Endothelial cell of umbilical vein (primary cell): ENCODE measurements at regions not wholly inside any gene's neighbourhood (a gene's known extent, or its start where the extent isn't known, plus 50 kb on each side); places are given as distances from the start of the nearest gene placed in this dataset.

Source experiments
- EZH2 ChIP-seq: IDR thresholded peaks from 2 replicates; pipeline ENCODE4 v1.6.1; 2012; ENCODE audit warnings: borderline replicate concordance, low read depth, mild to moderate bottlenecking, moderate library complexity, low read length, inconsistent platforms; ENCODE audit not compliant: severe bottlenecking
- POLR2A ChIP-seq: IDR thresholded peaks from 2 replicates; pipeline ENCODE4 v1.6.1; 2012; ENCODE audit warnings: low read depth, mild to moderate bottlenecking, control low read depth, low read length
- POLR2AphosphoS5 ChIP-seq: IDR thresholded peaks from 2 replicates; pipeline ENCODE4 v1.6.1; 2012; ENCODE audit warnings: low read depth, mild to moderate bottlenecking, control low read depth, low read length, moderate library complexity; ENCODE audit not compliant: insufficient read depth
- TF ChIP-seq, protein P1 (sequence below), 2 donors: IDR thresholded peaks; 1 replicate in 1 of 2; 2 replicates in 1 of 2; pipeline ENCODE4 v1.5.1; 2011; ENCODE audit warnings: low read length in 2 of 2, mild to moderate bottlenecking in 2 of 2, moderate library complexity in 2 of 2, control low read depth in 1 of 2, inconsistent platforms in 1 of 2, low read depth in 1 of 2; ENCODE audit not compliant: insufficient read depth in 1 of 2; ENCODE audit errors: extremely low read depth in 1 of 2

DNA sequence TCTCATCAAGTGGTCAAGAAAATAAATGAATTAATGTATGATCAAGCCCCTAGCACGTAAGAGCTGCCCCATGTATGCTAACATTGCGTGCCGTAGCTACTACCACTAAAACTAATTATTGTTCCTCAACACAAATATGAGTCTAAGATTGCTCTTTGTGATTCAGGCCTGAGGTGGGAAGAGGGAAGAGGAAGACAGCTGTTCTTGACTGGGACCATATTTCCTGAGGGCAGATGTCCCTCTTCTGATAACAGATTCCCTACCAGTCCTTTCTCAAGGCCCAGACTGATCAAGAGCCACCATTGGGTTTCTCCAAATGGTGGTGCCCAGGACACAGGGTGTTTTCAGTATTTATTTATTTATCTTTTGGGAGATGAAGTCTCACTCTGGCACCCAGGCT is 87.2 kb upstream of the CADM1 start:
- TF ChIP-seq, protein P1, sequence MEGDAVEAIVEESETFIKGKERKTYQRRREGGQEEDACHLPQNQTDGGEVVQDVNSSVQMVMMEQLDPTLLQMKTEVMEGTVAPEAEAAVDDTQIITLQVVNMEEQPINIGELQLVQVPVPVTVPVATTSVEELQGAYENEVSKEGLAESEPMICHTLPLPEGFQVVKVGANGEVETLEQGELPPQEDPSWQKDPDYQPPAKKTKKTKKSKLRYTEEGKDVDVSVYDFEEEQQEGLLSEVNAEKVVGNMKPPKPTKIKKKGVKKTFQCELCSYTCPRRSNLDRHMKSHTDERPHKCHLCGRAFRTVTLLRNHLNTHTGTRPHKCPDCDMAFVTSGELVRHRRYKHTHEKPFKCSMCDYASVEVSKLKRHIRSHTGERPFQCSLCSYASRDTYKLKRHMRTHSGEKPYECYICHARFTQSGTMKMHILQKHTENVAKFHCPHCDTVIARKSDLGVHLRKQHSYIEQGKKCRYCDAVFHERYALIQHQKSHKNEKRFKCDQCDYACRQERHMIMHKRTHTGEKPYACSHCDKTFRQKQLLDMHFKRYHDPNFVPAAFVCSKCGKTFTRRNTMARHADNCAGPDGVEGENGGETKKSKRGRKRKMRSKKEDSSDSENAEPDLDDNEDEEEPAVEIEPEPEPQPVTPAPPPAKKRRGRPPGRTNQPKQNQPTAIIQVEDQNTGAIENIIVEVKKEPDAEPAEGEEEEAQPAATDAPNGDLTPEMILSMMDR (IDR thresholded peaks at IDR 0.05; ENCODE audit: extremely low read depth in 1 of 2, insufficient read depth in 1 of 2, low read depth in 1 of 2, low read length in 2 of 2) = no peak
- TF ChIP-seq POLR2A = no peak
- no peak for TF ChIP-seq EZH2
- TF ChIP-seq POLR2AphosphoS5 = no peak
